Endothelial cell of umbilical vein (primary cell): ENCODE measurements at regions not wholly inside any gene's neighbourhood (a gene's known extent, or its start where the extent isn't known, plus 50 kb on each side); places are given as distances from the start of the nearest gene placed in this dataset.

Source experiments
- BruUV-seq: library from RNA; stranded (reverse); fragments of 400-500 nt; replicated peaks from 2 replicates; lab custom pipeline; 2021; lab: Mats Ljungman, UMichigan
- CTCF ChIA-PET: fragments of 300-600, 350-600 bp; sonication (Branson Sonifier 250); formaldehyde crosslinking; loops from one replicate; lab custom pipeline; 2021; ENCODE audit warnings: antibody characterized with exemption, inconsistent platforms; lab: Charles Lee
- POLR2A ChIA-PET: fragments of 300-600, 350-600 bp; sonication (Branson Sonifier 250); formaldehyde crosslinking; loops from one replicate; lab custom pipeline; 2021; ENCODE audit warnings: antibody characterized with exemption, inconsistent platforms; lab: Charles Lee
- DNase-seq: peaks from one replicate; pipeline ENCODE4 v3.0.0-alpha.2; 2011; ENCODE audit warnings: low read depth, low spot score
- FAIRE-seq: peaks from 2 replicates; lab custom pipeline; 2011; peaks lifted over from hg19 to GRCh38; lab: Jason Lieb, UNC
- H2AFZ ChIP-seq: 2 replicates; pipeline ENCODE4 v1.6.0; 2012; ENCODE audit warnings: low read depth, low read length, control low read depth, inconsistent platforms
- H3K27ac ChIP-seq: 2 replicates; pipeline ENCODE4 v1.5.1; 2011; ENCODE audit warnings: low read depth, mild to moderate bottlenecking, control low read depth, low read length, moderate library complexity; ENCODE audit not compliant: insufficient read depth
- H3K27me3 ChIP-seq, 2 experiments: 2 replicates each; pipeline versions ENCODE4 v1.6.0 to v1.6.1; 2011; ENCODE audit warnings: low read length in 2 of 2, mixed read lengths in 1 of 2; ENCODE audit not compliant: control insufficient read depth in 2 of 2, insufficient read depth in 2 of 2
- H3K36me3 ChIP-seq, 2 experiments: 2 replicates in 1 of 2; 3 replicates in 1 of 2; pipeline ENCODE4 v1.5.1; 2011; ENCODE audit warnings: low read length in 2 of 2, mild to moderate bottlenecking in 1 of 2, moderate library complexity in 1 of 2; ENCODE audit not compliant: control insufficient read depth in 2 of 2, insufficient read depth in 2 of 2; ENCODE audit errors: extremely low read depth in 1 of 2
- H3K4me1 ChIP-seq: 3 replicates; pipeline ENCODE4 v1.5.1; 2011; ENCODE audit warnings: mild to moderate bottlenecking, low read length; ENCODE audit not compliant: control insufficient read depth, insufficient read depth; ENCODE audit errors: extremely low read depth
- H3K4me2 ChIP-seq: 2 replicates; pipeline ENCODE4 v1.6.1; 2011; ENCODE audit warnings: low read length, control low read depth, mixed read lengths; ENCODE audit not compliant: insufficient read depth
- H3K4me3 ChIP-seq, 3 experiments: fragments of 200-600 bp in 1 of 3; sonication (generic), shearing (Covaris generic) in 1 of 3; replicated peaks in 1 of 3; 2 replicates each; pipeline ENCODE4 v1.5.1; 2011 to 2016; ENCODE audit warnings: control low read depth in 3 of 3, low read length in 3 of 3, mild to moderate bottlenecking in 2 of 3, inconsistent platforms in 1 of 3, low read depth in 1 of 3, moderate library complexity in 1 of 3; ENCODE audit not compliant: insufficient read depth in 1 of 3
- H3K79me2 ChIP-seq: 2 replicates; pipeline ENCODE4 v1.6.0; 2012; ENCODE audit warnings: low read length, inconsistent platforms; ENCODE audit not compliant: control insufficient read depth, insufficient read depth
- H3K9ac ChIP-seq: replicated peaks from 2 replicates; pipeline ENCODE3; 2011; ENCODE audit warnings: low read length, control low read depth; ENCODE audit not compliant: insufficient read depth; ENCODE audit errors: extremely low read depth
- H3K9me1 ChIP-seq: replicated peaks from 3 replicates; pipeline ENCODE4 v1.6.0; 2011; ENCODE audit warnings: mild to moderate bottlenecking, low read length; ENCODE audit not compliant: control insufficient read depth, insufficient read depth; ENCODE audit errors: extremely low read depth
- H3K9me3 ChIP-seq: replicated peaks from 2 replicates; pipeline ENCODE4 v1.5.1; 2012; ENCODE audit warnings: low read length, inconsistent platforms; ENCODE audit not compliant: control insufficient read depth, insufficient read depth
- H4K20me1 ChIP-seq: replicated peaks from 2 replicates; pipeline ENCODE3; 2011; ENCODE audit warnings: mild to moderate bottlenecking, low read length; ENCODE audit not compliant: control insufficient read depth, insufficient read depth; ENCODE audit errors: extremely low read depth
- EZH2 ChIP-seq: IDR thresholded peaks from 2 replicates; pipeline ENCODE4 v1.6.1; 2012; ENCODE audit warnings: borderline replicate concordance, low read depth, mild to moderate bottlenecking, moderate library complexity, low read length, inconsistent platforms; ENCODE audit not compliant: severe bottlenecking
- FOS ChIP-seq: IDR thresholded peaks from 2 replicates; pipeline ENCODE4 v1.6.1; 2011; ENCODE audit warnings: mild to moderate bottlenecking, low read length, moderate library complexity, borderline replicate concordance; ENCODE audit not compliant: insufficient read depth
- GATA2 ChIP-seq: IDR thresholded peaks from 2 replicates; pipeline ENCODE4 v1.7.0; 2011; ENCODE audit warnings: low read depth, mild to moderate bottlenecking, moderate library complexity, mixed read lengths, low read length; ENCODE audit not compliant: insufficient read length, insufficient read depth
- JUN ChIP-seq: IDR thresholded peaks from 2 replicates; pipeline ENCODE4 v1.6.1; 2011; ENCODE audit warnings: borderline replicate concordance, low read depth; ENCODE audit not compliant: insufficient read length, insufficient read depth
- MYC ChIP-seq: IDR thresholded peaks from one replicate; pipeline ENCODE4 v1.6.1; 2011; ENCODE audit warnings: mild to moderate bottlenecking, low read depth, low read length
- POLR2A ChIP-seq: IDR thresholded peaks from 2 replicates; pipeline ENCODE4 v1.6.1; 2012; ENCODE audit warnings: low read depth, mild to moderate bottlenecking, control low read depth, low read length
- POLR2AphosphoS5 ChIP-seq: IDR thresholded peaks from 2 replicates; pipeline ENCODE4 v1.6.1; 2012; ENCODE audit warnings: low read depth, mild to moderate bottlenecking, control low read depth, low read length, moderate library complexity; ENCODE audit not compliant: insufficient read depth
- dilution Hi-C: fragments of 300-500 bp; cut with MboI; formaldehyde crosslinking; loops from one replicate; pipeline ENCODE4 v1.15.0; 2019; ENCODE audit warnings: low sequenced_read_pairs; ENCODE audit not compliant: extremely low pct_ligation_motif_present
- intact Hi-C: fragments of 100-400 bp; cut with micrococcal nuclease; formaldehyde crosslinking; loops from one replicate; pipeline ENCODE4 v1.10.0; 2022
- TF ChIP-seq, protein P1 (sequence below): IDR thresholded peaks from 2 replicates; pipeline ENCODE4 v1.6.1; 2011; ENCODE audit not compliant: insufficient read depth, insufficient read length
- TF ChIP-seq, protein P2 (sequence below), 2 donors: IDR thresholded peaks; 1 replicate in 1 of 2; 2 replicates in 1 of 2; pipeline ENCODE4 v1.5.1; 2011; ENCODE audit warnings: low read length in 2 of 2, mild to moderate bottlenecking in 2 of 2, moderate library complexity in 2 of 2, control low read depth in 1 of 2, inconsistent platforms in 1 of 2, low read depth in 1 of 2; ENCODE audit not compliant: insufficient read depth in 1 of 2; ENCODE audit errors: extremely low read depth in 1 of 2

DNA sequence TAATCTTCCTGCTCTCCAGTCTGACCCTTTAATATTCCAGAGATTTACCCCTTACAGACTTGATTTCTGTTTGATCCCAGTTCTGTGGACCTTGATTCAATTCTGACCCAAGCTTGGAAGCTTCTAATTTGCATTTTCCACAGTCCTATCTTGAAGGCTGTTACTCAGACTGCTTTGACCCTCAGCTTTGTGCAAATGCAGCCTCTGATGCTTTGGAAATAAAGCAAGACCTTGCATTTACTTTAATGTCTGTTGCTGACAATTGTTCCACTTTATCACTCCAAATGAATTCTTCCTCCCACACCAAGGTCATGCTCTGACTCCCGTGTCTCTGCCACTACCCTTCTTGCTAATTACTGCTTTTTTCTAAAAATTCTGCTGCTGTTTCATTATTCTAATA, 886.0 kb downstream of the TUSC7 start:
- DNase-seq (no peak), FAIRE-seq (no peak)
- Histone ChIP-seq H3K36me3 (no peaks in the 10 kb centered on the region), H2AFZ (no peak overlapping the region), H4K20me1 (no peaks in the 10 kb centered on the region), H3K4me3 (no peak overlapping the region), H3K4me1 (no peaks in the 10 kb centered on the region), H3K9me3 (no peaks in the 10 kb centered on the region), H3K9ac (no peak overlapping the region), H3K27me3 (no peaks in the 10 kb centered on the region), H3K79me2 (no peaks in the 10 kb centered on the region), H3K27ac (no peak overlapping the region), H3K4me2 (no peak overlapping the region), H3K9me1 (no peaks in the 10 kb centered on the region)
- dilution Hi-C loops (no loop called here), intact Hi-C loops (no loop called here)
- TF ChIP-seq POLR2A: no peak
- no peak for TF ChIP-seq POLR2AphosphoS5
- TF ChIP-seq, protein P1, sequence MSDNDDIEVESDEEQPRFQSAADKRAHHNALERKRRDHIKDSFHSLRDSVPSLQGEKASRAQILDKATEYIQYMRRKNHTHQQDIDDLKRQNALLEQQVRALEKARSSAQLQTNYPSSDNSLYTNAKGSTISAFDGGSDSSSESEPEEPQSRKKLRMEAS: no peak
- TF ChIP-seq, protein P2, sequence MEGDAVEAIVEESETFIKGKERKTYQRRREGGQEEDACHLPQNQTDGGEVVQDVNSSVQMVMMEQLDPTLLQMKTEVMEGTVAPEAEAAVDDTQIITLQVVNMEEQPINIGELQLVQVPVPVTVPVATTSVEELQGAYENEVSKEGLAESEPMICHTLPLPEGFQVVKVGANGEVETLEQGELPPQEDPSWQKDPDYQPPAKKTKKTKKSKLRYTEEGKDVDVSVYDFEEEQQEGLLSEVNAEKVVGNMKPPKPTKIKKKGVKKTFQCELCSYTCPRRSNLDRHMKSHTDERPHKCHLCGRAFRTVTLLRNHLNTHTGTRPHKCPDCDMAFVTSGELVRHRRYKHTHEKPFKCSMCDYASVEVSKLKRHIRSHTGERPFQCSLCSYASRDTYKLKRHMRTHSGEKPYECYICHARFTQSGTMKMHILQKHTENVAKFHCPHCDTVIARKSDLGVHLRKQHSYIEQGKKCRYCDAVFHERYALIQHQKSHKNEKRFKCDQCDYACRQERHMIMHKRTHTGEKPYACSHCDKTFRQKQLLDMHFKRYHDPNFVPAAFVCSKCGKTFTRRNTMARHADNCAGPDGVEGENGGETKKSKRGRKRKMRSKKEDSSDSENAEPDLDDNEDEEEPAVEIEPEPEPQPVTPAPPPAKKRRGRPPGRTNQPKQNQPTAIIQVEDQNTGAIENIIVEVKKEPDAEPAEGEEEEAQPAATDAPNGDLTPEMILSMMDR (IDR thresholded peaks at IDR 0.05; ENCODE audit: extremely low read depth in 1 of 2, insufficient read depth in 1 of 2, low read depth in 1 of 2, low read length in 2 of 2): no peak
- no peak for TF ChIP-seq MYC
- TF ChIP-seq GATA2: no peak
- no peak for TF ChIP-seq FOS
- no peak for TF ChIP-seq JUN
- TF ChIP-seq EZH2: no peak
- CTCF ChIA-PET: no interaction called here
- BruUV-seq: no TSS peak
- POLR2A ChIA-PET: no interaction called here
